Keratinocyte (primary cell): ENCODE measurements at regions not wholly inside any gene's neighbourhood (a gene's known extent, or its start where the extent isn't known, plus 50 kb on each side); places are given as distances from the start of the nearest gene placed in this dataset.

ENCODE experiments used
- DNase-seq: peaks from one replicate; pipeline ENCODE4 v3.0.0-alpha.2; 2011; ENCODE audit warnings: low read depth, missing footprints, low spot score
- FAIRE-seq: peaks from 2 replicates; lab custom pipeline; 2011; peaks lifted over from hg19 to GRCh38; lab: Jason Lieb, UNC
- H2AFZ ChIP-seq: 2 replicates; pipeline ENCODE4 v1.6.0; 2012; ENCODE audit warnings: low read length, control low read depth, inconsistent platforms; ENCODE audit not compliant: control insufficient read depth
- H3K27ac ChIP-seq: 2 replicates; pipeline ENCODE4 v1.5.1; 2011; ENCODE audit warnings: low read length; ENCODE audit not compliant: control insufficient read depth, insufficient read depth
- H3K27me3 ChIP-seq: 3 replicates; pipeline ENCODE4 v1.6.0; 2011; ENCODE audit warnings: low read length; ENCODE audit not compliant: control insufficient read depth, insufficient read depth; ENCODE audit errors: extremely low read depth
- H3K36me3 ChIP-seq, 2 experiments: 2 replicates in 1 of 2; 3 replicates in 1 of 2; pipeline ENCODE4 v1.5.1; 2011; ENCODE audit warnings: low read length in 2 of 2, mild to moderate bottlenecking in 1 of 2; ENCODE audit not compliant: control insufficient read depth in 2 of 2, insufficient read depth in 2 of 2; ENCODE audit errors: extremely low read depth in 1 of 2
- H3K4me1 ChIP-seq: 3 replicates; pipeline ENCODE4 v1.5.1; 2011; ENCODE audit warnings: low read length; ENCODE audit not compliant: control insufficient read depth, insufficient read depth; ENCODE audit errors: extremely low read depth
- H3K4me2 ChIP-seq: 3 replicates; pipeline ENCODE4 v1.6.0; 2011; ENCODE audit warnings: low read depth, low read length; ENCODE audit not compliant: control insufficient read depth, insufficient read depth; ENCODE audit errors: extremely low read depth
- H3K4me3 ChIP-seq, 3 experiments: fragments of 200-600 bp in 1 of 3; sonication (generic) in 1 of 3; 2 replicates in 2 of 3; 3 replicates in 1 of 3; pipeline ENCODE4 v1.5.1; 2011 to 2016; ENCODE audit warnings: low read length in 3 of 3, mild to moderate bottlenecking in 3 of 3, control low read depth in 2 of 3, inconsistent platforms in 1 of 3, low read depth in 1 of 3, mixed read lengths in 1 of 3, mixed run types in 1 of 3, moderate library complexity in 1 of 3; ENCODE audit not compliant: control insufficient read depth in 2 of 3, insufficient read depth in 2 of 3; ENCODE audit errors: extremely low read depth in 1 of 3
- H3K79me2 ChIP-seq: 2 replicates; pipeline ENCODE4 v1.6.0; 2012; ENCODE audit warnings: low read length; ENCODE audit not compliant: control insufficient read depth, insufficient read depth
- H3K9ac ChIP-seq: 3 replicates; pipeline ENCODE4 v1.6.0; 2011; ENCODE audit warnings: low read length; ENCODE audit not compliant: control insufficient read depth, insufficient read depth; ENCODE audit errors: extremely low read depth
- H3K9me1 ChIP-seq: 3 replicates; pipeline ENCODE4 v1.6.0; 2011; ENCODE audit warnings: low read length; ENCODE audit not compliant: control insufficient read depth, insufficient read depth; ENCODE audit errors: extremely low read depth
- H3K9me3 ChIP-seq: 2 replicates; pipeline ENCODE4 v1.5.1; 2012; ENCODE audit warnings: low read depth, low read length; ENCODE audit not compliant: control insufficient read depth
- H4K20me1 ChIP-seq: 3 replicates; pipeline ENCODE4 v1.6.0; 2011; ENCODE audit warnings: low read length; ENCODE audit not compliant: control insufficient read depth, insufficient read depth; ENCODE audit errors: extremely low read depth
- CTCF ChIP-seq, 3 experiments: IDR thresholded peaks in 1 of 3; conservative IDR thresholded peaks in 1 of 3; optimal IDR thresholded peaks in 1 of 3; 2 replicates in 2 of 3; 3 replicates in 1 of 3; pipeline versions ENCODE3 to v1.5.1; 2011; ENCODE audit warnings: low read length in 3 of 3, mild to moderate bottlenecking in 3 of 3, moderate library complexity in 2 of 3, control low read depth in 1 of 3, inconsistent platforms in 1 of 3; ENCODE audit not compliant: insufficient read depth in 2 of 3; ENCODE audit errors: extremely low read depth in 1 of 3
- EZH2 ChIP-seq: IDR thresholded peaks from one replicate; pipeline ENCODE4 v1.6.1; 2012; ENCODE audit warnings: inconsistent platforms, mild to moderate bottlenecking, low read length, moderate library complexity
- dilution Hi-C: fragments of 300-500 bp; cut with MboI; formaldehyde crosslinking; loops from one replicate; pipeline ENCODE4 v1.7.0; 2020; ENCODE audit warnings: low sequenced_read_pairs; ENCODE audit not compliant: extremely low pct_ligation_motif_present

- no peak overlapping the region for H2AFZ ChIP-seq
- H3K27ac ChIP-seq: no peak overlapping the region
- dilution Hi-C loops: no loop called here
- H3K9me1 ChIP-seq: no peaks in the 10 kb centered on the region
- H3K9me3 ChIP-seq: no peaks in the 10 kb centered on the region
- DNase-seq: no peak
- no peaks in the 10 kb centered on the region for H3K4me1 ChIP-seq
- no peak for FAIRE-seq
- no peak overlapping the region for H3K4me3 ChIP-seq
- H3K9ac ChIP-seq: no peak overlapping the region
- H3K27me3 ChIP-seq: no peaks in the 10 kb centered on the region
- H3K79me2 ChIP-seq: no peaks in the 10 kb centered on the region
- H4K20me1 ChIP-seq: no peaks in the 10 kb centered on the region
- no peak overlapping the region for H3K4me2 ChIP-seq
- no peak for TF ChIP-seq CTCF (optimal IDR thresholded peaks at IDR 0.05 in 1 of 3, IDR thresholded peaks at IDR 0.05 in 1 of 3, conservative IDR thresholded peaks at IDR 0.05 in 1 of 3; ENCODE audit: extremely low read depth in 1 of 3, insufficient read depth in 2 of 3, low read length in 3 of 3)
- TF ChIP-seq EZH2: no peak
- H3K36me3 ChIP-seq: no peaks in the 10 kb centered on the region
These were observed 395.2 kb upstream of the ARGLU1 start for GRCh38 chr13:106963151-106963550.

- Histone ChIP-seq H3K9ac (no peak overlapping the region), H3K79me2 (no peaks in the 10 kb centered on the region), H3K4me1 (no peaks in the 10 kb centered on the region), H3K36me3 (no peaks in the 10 kb centered on the region), H3K9me1 (no peaks in the 10 kb centered on the region), H3K27ac (no peak overlapping the region), H3K4me2 (no peak overlapping the region), H3K4me3 (no peak overlapping the region), H4K20me1 (no peaks in the 10 kb centered on the region), H3K9me3 (no peaks in the 10 kb centered on the region), H3K27me3 (no peaks in the 10 kb centered on the region), H2AFZ (no peak overlapping the region)
- FAIRE-seq (no peak), DNase-seq (no peak)
- dilution Hi-C loops: no loop called here
- TF ChIP-seq CTCF (optimal IDR thresholded peaks at IDR 0.05 in 1 of 3, IDR thresholded peaks at IDR 0.05 in 1 of 3, conservative IDR thresholded peaks at IDR 0.05 in 1 of 3; ENCODE audit: extremely low read depth in 1 of 3, insufficient read depth in 2 of 3, low read length in 3 of 3) (no peak), EZH2 (no peak)
These were observed 393.7 kb upstream of the ARGLU1 start for GRCh38 chr13:106961651-106962050.
